CD14-positive monocyte (primary cell): ENCODE measurements at regions not wholly inside any gene's neighbourhood (a gene's known extent, or its start where the extent isn't known, plus 50 kb on each side); places are given as distances from the start of the nearest gene placed in this dataset.

Source experiments
- DNase-seq, 3 donors: peaks; one replicate each; pipeline ENCODE4 v3.0.0-alpha.2; 2011 to 2022
- H2AFZ ChIP-seq: 2 replicates; pipeline ENCODE4 v1.6.0; 2012; ENCODE audit warnings: mild to moderate bottlenecking, low read depth, low read length, inconsistent platforms; ENCODE audit not compliant: insufficient read depth, poor library complexity, severe bottlenecking
- H3K27ac ChIP-seq, 2 donors: 1 replicate in 1 of 2; 2 replicates in 1 of 2; pipeline ENCODE4 v1.5.1; 2012 to 2013; ENCODE audit warnings: low read length in 2 of 2, control low read depth in 1 of 2, inconsistent platforms in 1 of 2, low read depth in 1 of 2, mild to moderate bottlenecking in 1 of 2
- H3K27me3 ChIP-seq, 2 donors: one replicate each; pipeline versions ENCODE4 v1.6.0 to v1.6.1; 2011 to 2013; ENCODE audit warnings: low read length in 2 of 2; ENCODE audit not compliant: control insufficient read depth in 2 of 2, insufficient read depth in 2 of 2
- H3K36me3 ChIP-seq, 2 donors: replicated peaks in 1 of 2; 1 replicate in 1 of 2; 2 replicates in 1 of 2; pipeline versions ENCODE4 v1.5.1 to v1.6.1; 2012 to 2013; ENCODE audit warnings: low read length in 2 of 2, control low read depth in 1 of 2, inconsistent platforms in 1 of 2, mild to moderate bottlenecking in 1 of 2; ENCODE audit not compliant: insufficient read depth in 2 of 2, control insufficient read depth in 1 of 2
- H3K4me1 ChIP-seq, 2 donors: 1 replicate in 1 of 2; 2 replicates in 1 of 2; pipeline versions ENCODE4 v1.5.1 to v1.6.1; 2012 to 2013; ENCODE audit warnings: low read length in 2 of 2, control low read depth in 1 of 2, inconsistent platforms in 1 of 2, mild to moderate bottlenecking in 1 of 2, moderate library complexity in 1 of 2; ENCODE audit not compliant: insufficient read depth in 2 of 2, control insufficient read depth in 1 of 2
- H3K4me2 ChIP-seq: replicated peaks from 2 replicates; pipeline ENCODE3; 2012; ENCODE audit warnings: low read length, moderate library complexity, mild to moderate bottlenecking; ENCODE audit not compliant: poor library complexity, severe bottlenecking; ENCODE audit errors: extremely low read depth
- H3K4me3 ChIP-seq, 3 experiments: fragments of 200-600 bp in 1 of 3; sonication (generic) in 1 of 3; replicated peaks in 1 of 3; 1 replicate in 2 of 3; 2 replicates in 1 of 3; pipeline ENCODE4 v1.5.1; 2011 to 2013; ENCODE audit warnings: low read length in 3 of 3, mild to moderate bottlenecking in 3 of 3, control low read depth in 2 of 3, low read depth in 2 of 3, inconsistent platforms in 1 of 3, moderate library complexity in 1 of 3
- H3K79me2 ChIP-seq: 2 replicates; pipeline ENCODE4 v1.6.0; 2012; ENCODE audit warnings: mild to moderate bottlenecking, control low read depth, inconsistent platforms, low read length, moderate library complexity; ENCODE audit not compliant: insufficient read depth
- H3K9ac ChIP-seq: 2 replicates; pipeline ENCODE4 v1.6.0; 2017; ENCODE audit warnings: low read length, mild to moderate bottlenecking; ENCODE audit not compliant: insufficient read depth, poor library complexity, severe bottlenecking
- H3K9me3 ChIP-seq, 2 donors: replicated peaks in 1 of 2; 1 replicate in 1 of 2; 2 replicates in 1 of 2; pipeline versions ENCODE4 v1.5.1 to v1.6.1; 2012 to 2013; ENCODE audit warnings: low read length in 2 of 2, control low read depth in 1 of 2; ENCODE audit not compliant: control insufficient read depth in 1 of 2, insufficient read depth in 1 of 2
- H4K20me1 ChIP-seq: 2 replicates; pipeline ENCODE4 v1.6.0; 2012; ENCODE audit warnings: mild to moderate bottlenecking, low read length, control low read depth, moderate library complexity; ENCODE audit not compliant: insufficient read depth
- H3K27ac Mint-ChIP-seq, 7 donors: one replicate each; pipeline ENCODE4 v1.8.0; 2020; ENCODE audit warnings: mild to moderate bottlenecking in 7 of 7, mixed read lengths in 7 of 7, moderate library complexity in 6 of 7, inconsistent platforms in 2 of 7
- H3K27me3 Mint-ChIP-seq, 3 donors: one replicate each; pipeline ENCODE4 v1.8.0; 2021 to 2022; ENCODE audit warnings: low read depth in 3 of 3, mild to moderate bottlenecking in 3 of 3, mixed read lengths in 3 of 3, moderate library complexity in 3 of 3, inconsistent platforms in 1 of 3
- H3K36me3 Mint-ChIP-seq, 2 donors: one replicate each; pipeline ENCODE4 v1.8.0; 2020; ENCODE audit warnings: mixed read lengths in 2 of 2, inconsistent platforms in 1 of 2, mild to moderate bottlenecking in 1 of 2
- H3K4me1 Mint-ChIP-seq: one replicate; pipeline ENCODE4 v1.8.0; 2020; ENCODE audit warnings: mild to moderate bottlenecking, mixed read lengths
- H3K4me3 Mint-ChIP-seq, 2 donors: one replicate each; pipeline ENCODE4 v1.8.0; 2020; ENCODE audit warnings: mild to moderate bottlenecking in 2 of 2, mixed read lengths in 2 of 2, moderate library complexity in 1 of 2
- H3K9me3 Mint-ChIP-seq, 7 donors: one replicate each; pipeline ENCODE4 v1.8.0; 2020 to 2022; ENCODE audit warnings: mixed read lengths in 7 of 7, mild to moderate bottlenecking in 6 of 7, moderate library complexity in 6 of 7, inconsistent platforms in 2 of 7
- WGBS: methylation state at CpG from one replicate; pipeline ENCODE4 v1.1.5; 2013; ENCODE audit warnings: missing lambda C conversion rate; ENCODE audit not compliant: insufficient coverage; 5-methylcytosine and 5-hydroxymethylcytosine counted together
- intact Hi-C, 2 donors: fragments of 100-400 bp; cut with micrococcal nuclease; formaldehyde crosslinking; loops; one replicate each; pipeline versions ENCODE4 v1.15.0 to v1.15.1; 2023
- TF ChIP-seq, protein P1 (sequence below): fragments of 200-600 bp; IDR thresholded peaks from one replicate; pipeline ENCODE4 v1.8.0; 2022; ENCODE audit warnings: antibody characterized with exemption, mild to moderate bottlenecking

- H3K27ac Mint-ChIP-seq: no peak overlapping the region
- no peaks in the 10 kb centered on the region for H3K27me3 ChIP-seq
- WGBS: 98% methylated on average over 4 of the region's 5 CpGs
These were observed 439.7 kb upstream of the SETBP1 start for GRCh38 chr18:44241020-44241419.

DNA sequence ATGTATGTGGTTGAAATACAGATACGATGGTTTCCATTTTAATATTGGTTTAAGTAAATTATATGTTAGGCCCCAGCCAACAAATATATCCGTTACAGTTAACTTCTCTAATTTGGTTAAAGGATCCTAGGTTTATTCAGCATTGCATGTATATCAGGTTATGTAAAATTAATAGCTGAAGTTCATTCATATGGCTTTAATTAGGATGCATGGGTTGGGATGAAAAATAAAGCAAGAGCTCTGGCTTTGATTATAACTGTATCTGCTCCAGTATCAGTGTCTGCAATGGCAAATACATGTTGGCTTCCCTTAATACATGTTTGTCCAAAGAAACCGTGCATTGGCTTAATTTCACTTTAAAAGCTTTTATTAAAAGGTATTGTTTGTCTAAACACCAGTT lies 435.7 kb upstream of the SETBP1 start:
- no peaks in the 10 kb centered on the region for H4K20me1 ChIP-seq
- no peaks in the 10 kb centered on the region for H3K9me3 ChIP-seq
- intact Hi-C loops: no loop called here
- no peak overlapping the region for H2AFZ ChIP-seq
- no peaks in the 10 kb centered on the region for H3K4me1 Mint-ChIP-seq
- WGBS: no CpG with 5 or more reads among the region's 3 CpGs
- H3K27me3 ChIP-seq: no peaks in the 10 kb centered on the region
- H3K36me3 ChIP-seq: no peaks in the 10 kb centered on the region
- H3K36me3 Mint-ChIP-seq: no peaks in the 10 kb centered on the region
- TF ChIP-seq, protein P1, sequence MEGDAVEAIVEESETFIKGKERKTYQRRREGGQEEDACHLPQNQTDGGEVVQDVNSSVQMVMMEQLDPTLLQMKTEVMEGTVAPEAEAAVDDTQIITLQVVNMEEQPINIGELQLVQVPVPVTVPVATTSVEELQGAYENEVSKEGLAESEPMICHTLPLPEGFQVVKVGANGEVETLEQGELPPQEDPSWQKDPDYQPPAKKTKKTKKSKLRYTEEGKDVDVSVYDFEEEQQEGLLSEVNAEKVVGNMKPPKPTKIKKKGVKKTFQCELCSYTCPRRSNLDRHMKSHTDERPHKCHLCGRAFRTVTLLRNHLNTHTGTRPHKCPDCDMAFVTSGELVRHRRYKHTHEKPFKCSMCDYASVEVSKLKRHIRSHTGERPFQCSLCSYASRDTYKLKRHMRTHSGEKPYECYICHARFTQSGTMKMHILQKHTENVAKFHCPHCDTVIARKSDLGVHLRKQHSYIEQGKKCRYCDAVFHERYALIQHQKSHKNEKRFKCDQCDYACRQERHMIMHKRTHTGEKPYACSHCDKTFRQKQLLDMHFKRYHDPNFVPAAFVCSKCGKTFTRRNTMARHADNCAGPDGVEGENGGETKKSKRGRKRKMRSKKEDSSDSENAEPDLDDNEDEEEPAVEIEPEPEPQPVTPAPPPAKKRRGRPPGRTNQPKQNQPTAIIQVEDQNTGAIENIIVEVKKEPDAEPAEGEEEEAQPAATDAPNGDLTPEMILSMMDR: no peak
- no peak overlapping the region for H3K4me3 Mint-ChIP-seq
- DNase-seq: no peak
- H3K27ac ChIP-seq: no peak overlapping the region
- no peak overlapping the region for H3K4me2 ChIP-seq
- no peak overlapping the region for H3K9ac ChIP-seq
- H3K27me3 Mint-ChIP-seq: peaks cover 0 to 2% (median 0%) of the 10 kb centered on the region in 3 donors
- H3K9me3 Mint-ChIP-seq: peaks cover 0 to 4% (median 0%) of the 10 kb centered on the region in 7 donors
- H3K79me2 ChIP-seq: no peaks in the 10 kb centered on the region
- no peaks in the 10 kb centered on the region for H3K4me1 ChIP-seq
- H3K4me3 ChIP-seq: no peak overlapping the region
- no peak overlapping the region for H3K27ac Mint-ChIP-seq

More at GRCh38 chr18:44241020-44241419, 439.7 kb upstream of the SETBP1 start:
- Histone ChIP-seq H3K79me2 (no peaks in the 10 kb centered on the region), H3K4me1 (no peaks in the 10 kb centered on the region), H2AFZ (no peak overlapping the region), H3K36me3 (no peaks in the 10 kb centered on the region), H3K9ac (no peak overlapping the region), H3K27ac (no peak overlapping the region), H3K9me3 (no peaks in the 10 kb centered on the region), H3K4me2 (no peak overlapping the region), H3K4me3 (no peak overlapping the region), H4K20me1 (no peaks in the 10 kb centered on the region)
- Mint-ChIP-seq H3K4me3 (no peak overlapping the region), H3K27me3 (peaks cover 0 to 2% (median 0%) of the 10 kb centered on the region in 3 donors), H3K9me3 (peaks cover 0 to 2% (median 0%) of the 10 kb centered on the region in 7 donors), H3K4me1 (no peaks in the 10 kb centered on the region), H3K36me3 (no peaks in the 10 kb centered on the region)
- DNase-seq: no peak
- TF ChIP-seq, protein P1: no peak
- intact Hi-C loops: no loop called here
